Uterus (tissue), 2 donors: ENCODE measurements at regions not wholly inside any gene's neighbourhood (a gene's known extent, or its start where the extent isn't known, plus 50 kb on each side); places are given as distances from the start of the nearest gene placed in this dataset.

Source experiments
- CTCF ChIP-seq, 4 experiments: fragments of 200-600 bp in 2 of 4; fragments of 450-650 bp in 2 of 4; sonication (generic) in 2 of 4; IDR thresholded peaks; one replicate each; pipeline ENCODE4 v1.5.1; 2016 to 2019; ENCODE audit warnings: antibody characterized with exemption in 4 of 4, mild to moderate bottlenecking in 2 of 4, moderate library complexity in 1 of 4
- POLR2A ChIP-seq, 2 donors: fragments of 450-650 bp; IDR thresholded peaks; one replicate each; pipeline ENCODE4 v1.6.1; 2016; ENCODE audit warnings: antibody characterized with exemption in 2 of 2, mild to moderate bottlenecking in 1 of 2, moderate library complexity in 1 of 2

- no peak for TF ChIP-seq CTCF (IDR thresholded peaks at IDR 0.05)
- TF ChIP-seq POLR2A (IDR thresholded peaks at IDR 0.05), result no peak
Observed at GRCh38 chr3:167166594-167167253, 213.4 kb downstream of the ZBBX start.
